HepG2 (cell line): ENCODE measurements at regions not wholly inside any gene's neighbourhood (a gene's known extent, or its start where the extent isn't known, plus 50 kb on each side); places are given as distances from the start of the nearest gene placed in this dataset.

ENCODE experiments used
- ATAC-seq: fragments of 200-7000 bp; cut with Tn5 transposase; 3 replicates; pipeline ENCODE4 v1.9.1; 2020; ENCODE audit warnings: mild to moderate bottlenecking, moderate library complexity
- BruUV-seq: library from RNA; stranded (reverse); fragments of 400-500 nt; replicated peaks from 2 replicates; lab custom pipeline; 2021; lab: Mats Ljungman, UMichigan
- CTCF ChIA-PET: fragments of 300-600 bp; formaldehyde crosslinking; extraction: SDS; loops from one replicate; lab custom pipeline; 2021; ENCODE audit warnings: low total read pairs, inconsistent platforms, low intra/inter-chr PET ratio; lab: Yijun Ruan, JAX
- POLR2A ChIA-PET: fragments of 350-600 bp; sonication (Branson Sonifier 250); formaldehyde crosslinking; loops from one replicate; lab custom pipeline; 2020; ENCODE audit warnings: antibody characterized with exemption, inconsistent platforms; lab: Yijun Ruan, JAX
- DNase-seq: peaks from one replicate; pipeline ENCODE4 v3.0.0-alpha.2; 2015; ENCODE audit warnings: low spot score
- FAIRE-seq: peaks from 3 replicates; lab custom pipeline; 2011; peaks lifted over from hg19 to GRCh38; lab: Jason Lieb, UNC
- H2AFZ ChIP-seq: one replicate; pipeline ENCODE4 v1.6.1; 2011; ENCODE audit warnings: low read length, inconsistent platforms
- H3K27ac ChIP-seq: fragments of 300-600 bp; 3 replicates; pipeline ENCODE4 v1.8.0; 2011; ENCODE audit warnings: mixed run types, mild to moderate bottlenecking, mixed read lengths, low read length, inconsistent platforms; ENCODE audit not compliant: insufficient read depth; ENCODE audit errors: extremely low read length
- H3K27me3 ChIP-seq, 2 experiments: fragments of 200-600 bp in 1 of 2; 2 replicates in 1 of 2; 3 replicates in 1 of 2; pipeline versions ENCODE4 v1.6.0 to v1.8.0; 2011; ENCODE audit warnings: low read length in 2 of 2, mild to moderate bottlenecking in 2 of 2, moderate library complexity in 2 of 2, inconsistent platforms in 1 of 2; ENCODE audit not compliant: insufficient read depth in 2 of 2, control insufficient read depth in 1 of 2
- H3K36me3 ChIP-seq, 2 experiments: fragments of 200-600 bp in 1 of 2; replicated peaks in 1 of 2; 2 replicates in 1 of 2; 3 replicates in 1 of 2; pipeline versions ENCODE4 v1.5.1 to v1.8.0; 2011; ENCODE audit warnings: low read length in 2 of 2, inconsistent platforms in 1 of 2; ENCODE audit not compliant: insufficient read depth in 2 of 2, control insufficient read depth in 1 of 2
- H3K4me1 ChIP-seq: 2 replicates; pipeline ENCODE4 v1.5.1; 2012; ENCODE audit warnings: low read length, inconsistent platforms; ENCODE audit not compliant: insufficient read depth
- H3K4me2 ChIP-seq: 2 replicates; pipeline ENCODE4 v1.6.0; 2011; ENCODE audit warnings: low read depth, low read length, inconsistent platforms
- H3K4me3 ChIP-seq, 3 experiments: fragments of 200-600 bp in 1 of 3; sonication (generic), shearing (Covaris generic) in 1 of 3; replicated peaks in 1 of 3; 2 replicates each; pipeline ENCODE4 v1.5.1; 2011 to 2016; ENCODE audit warnings: low read length in 3 of 3, inconsistent platforms in 2 of 3, low read depth in 2 of 3, mild to moderate bottlenecking in 2 of 3, control low read depth in 1 of 3, mixed read lengths in 1 of 3; ENCODE audit not compliant: insufficient read depth in 1 of 3
- H3K79me2 ChIP-seq: one replicate; pipeline ENCODE4 v1.6.1; 2011; ENCODE audit warnings: low read length, inconsistent platforms; ENCODE audit not compliant: insufficient read depth
- H3K9ac ChIP-seq: 2 replicates; pipeline ENCODE4 v1.6.0; 2011; ENCODE audit warnings: mild to moderate bottlenecking, low read depth, low read length, inconsistent platforms; ENCODE audit not compliant: insufficient read depth
- H3K9me3 ChIP-seq: 2 replicates; pipeline ENCODE4 v1.5.1; 2012; ENCODE audit warnings: mild to moderate bottlenecking, low read length
- H4K20me1 ChIP-seq: 2 replicates; pipeline ENCODE4 v1.6.0; 2011; ENCODE audit warnings: inconsistent platforms, mild to moderate bottlenecking, low read length, moderate library complexity; ENCODE audit not compliant: insufficient read depth
- ARNTL ChIP-seq: sonication (generic); formaldehyde crosslinking; IDR thresholded peaks from 2 replicates; pipeline ENCODE4 v1.4.0; 2020; ENCODE audit warnings: mild to moderate bottlenecking, missing genetic modification reagents
- ATF1 ChIP-seq: IDR thresholded peaks from 2 replicates; pipeline ENCODE4 v1.6.1; 2016; ENCODE audit warnings: mild to moderate bottlenecking, control low read depth
- ELF1 ChIP-seq: sonication (generic); formaldehyde crosslinking; IDR thresholded peaks from 2 replicates; pipeline ENCODE4 v1.4.0; 2020; ENCODE audit warnings: missing genetic modification reagents
- ETV6 ChIP-seq: sonication (generic); formaldehyde crosslinking; conservative IDR thresholded peaks from 2 replicates; pipeline ENCODE4 v1.4.0; 2020; ENCODE audit warnings: missing genetic modification reagents
- FIP1L1 ChIP-seq: fragments of 200-400 bp; formaldehyde crosslinking; IDR thresholded peaks from 2 replicates; pipeline ENCODE4 v1.6.1; 2018; ENCODE audit warnings: low read depth, mild to moderate bottlenecking, low read length, moderate library complexity, borderline replicate concordance; ENCODE audit not compliant: insufficient read depth
- FOXJ3 ChIP-seq: sonication (generic); formaldehyde crosslinking; IDR thresholded peaks from 2 replicates; pipeline ENCODE4 v1.4.0; 2020; ENCODE audit warnings: missing genetic modification reagents, mild to moderate bottlenecking, borderline replicate concordance
- MAFG ChIP-seq: sonication (generic); formaldehyde crosslinking; IDR thresholded peaks from 2 replicates; pipeline ENCODE4 v1.5.1; 2020; ENCODE audit warnings: mild to moderate bottlenecking, missing genetic modification reagents
- SATB2 ChIP-seq: sonication (generic); formaldehyde crosslinking; IDR thresholded peaks from 2 replicates; pipeline ENCODE4 v1.5.0; 2020; ENCODE audit warnings: missing genetic modification reagents
- ZHX1 ChIP-seq: sonication (generic); formaldehyde crosslinking; IDR thresholded peaks from 2 replicates; pipeline ENCODE4 v1.8.1; 2022; ENCODE audit warnings: low read depth, mild to moderate bottlenecking, missing genetic modification reagents
- ZNF34 ChIP-seq: sonication (generic); formaldehyde crosslinking; IDR thresholded peaks from 2 replicates; pipeline ENCODE4 v1.4.0; 2020; ENCODE audit warnings: mild to moderate bottlenecking, missing genetic modification reagents, borderline replicate concordance
- ZNF367 ChIP-seq: sonication (generic); formaldehyde crosslinking; IDR thresholded peaks from 2 replicates; pipeline ENCODE4 v1.4.0; 2020; ENCODE audit warnings: missing genetic modification reagents, borderline replicate concordance
- ZNF709 ChIP-seq: sonication (generic); formaldehyde crosslinking; IDR thresholded peaks from 2 replicates; pipeline ENCODE4 v1.5.0; 2020; ENCODE audit warnings: mild to moderate bottlenecking, missing genetic modification reagents
- ZZZ3 ChIP-seq: sonication (generic); formaldehyde crosslinking; IDR thresholded peaks from 2 replicates; pipeline ENCODE4 v1.4.0; 2020; ENCODE audit warnings: missing genetic modification reagents, mild to moderate bottlenecking, borderline replicate concordance
- WGBS: methylation state at CpG from one replicate; pipeline ENCODE4 v1.1.6; 2017; ENCODE audit warnings: low lambda C conversion rate; 5-methylcytosine and 5-hydroxymethylcytosine counted together
- in situ Hi-C: cut with HindIII; loops from 2 replicates; pipeline ENCODE4 v1.10.0; 2017; ENCODE audit warnings: low pct_unique_long_range_greater_than_20kb; ENCODE audit not compliant: extremely low pct_ligation_motif_present
- intact Hi-C: fragments of 100-400 bp; cut with micrococcal nuclease; formaldehyde crosslinking; loops from one replicate; pipeline ENCODE4 v1.10.0; 2022; ENCODE audit not compliant: unreplicated experiment

GRCh38 chr10:1966712-1967376, 229.5 kb upstream of the ADARB2 start:
- ATAC-seq (no peak), DNase-seq (no peak), FAIRE-seq (no peak)
- H3K9me3 ChIP-seq = no peaks in the 10 kb centered on the region
- peaks cover 1 to 5% of the 10 kb centered on the region in 2 experiments; a peak in 2 of 5 replicates for H3K27me3 ChIP-seq
- BruUV-seq = no TSS peak
- H3K36me3 ChIP-seq = no peaks in the 10 kb centered on the region
- H3K4me1 ChIP-seq = no peaks in the 10 kb centered on the region
- CTCF ChIA-PET = no interaction called here
- intact Hi-C loops = no loop called here
- H3K4me2 ChIP-seq = no peak overlapping the region
- no peak overlapping the region for H3K27ac ChIP-seq
- H3K9ac ChIP-seq = no peak overlapping the region
- no peaks in the 10 kb centered on the region for H3K79me2 ChIP-seq
- in situ Hi-C loops = no loop called here
- no peak for TF ChIP-seq SATB2
- no peak for TF ChIP-seq MAFG
- no peak for TF ChIP-seq ZNF709
- no peak for TF ChIP-seq ELF1 (CRISPR knock-in tag)
- no peak for TF ChIP-seq ZNF34 (CRISPR knock-in tag)
- no peak for TF ChIP-seq ETV6 (CRISPR knock-in tag)
- no peak for TF ChIP-seq ARNTL (CRISPR knock-in tag)
- no peak for TF ChIP-seq FIP1L1
- no peak for TF ChIP-seq ZZZ3 (CRISPR knock-in tag)
- no peak for TF ChIP-seq ZNF367 (CRISPR knock-in tag)
- TF ChIP-seq FOXJ3 (CRISPR knock-in tag) = no peak
- no peak for TF ChIP-seq ATF1 (CRISPR knock-in tag)
- TF ChIP-seq ZHX1 (CRISPR knock-in tag) = no peak
- WGBS = 31% methylated on average over 14 of the region's 14 CpGs
- POLR2A ChIA-PET = no interaction called here
- H3K4me3 ChIP-seq = no peak overlapping the region
- H2AFZ ChIP-seq = no peak overlapping the region
- no peaks in the 10 kb centered on the region for H4K20me1 ChIP-seq
